22Rv1 (cell line): ENCODE measurements at regions not wholly inside any gene's neighbourhood (a gene's known extent, or its start where the extent isn't known, plus 50 kb on each side); places are given as distances from the start of the nearest gene placed in this dataset.

ENCODE experiments used
- CTCF ChIP-seq: fragments of 450-650 bp; IDR thresholded peaks from 2 replicates; pipeline ENCODE4 v1.5.1; 2017; ENCODE audit warnings: mild to moderate bottlenecking
- ZFX ChIP-seq: fragments of 450-650 bp; IDR thresholded peaks from 2 replicates; pipeline ENCODE4 v1.6.1; 2017; ENCODE audit warnings: antibody characterized with exemption, borderline replicate concordance

- TF ChIP-seq CTCF (no peak), ZFX (no peak)
Measured at GRCh38 chr3:3503411-3503810, 295.8 kb upstream of the LRRN1 start.
